GM12875 (cell line): ENCODE measurements at regions not wholly inside any gene's neighbourhood (a gene's known extent, or its start where the extent isn't known, plus 50 kb on each side); places are given as distances from the start of the nearest gene placed in this dataset.

ENCODE experiments used
- H3K4me3 ChIP-seq: one replicate; pipeline ENCODE4 v1.5.1; 2011; ENCODE audit warnings: low read depth, low read length, control low read depth
- CTCF ChIP-seq: IDR thresholded peaks from 2 replicates; pipeline ENCODE4 v1.5.1; 2011; ENCODE audit warnings: low read depth, mild to moderate bottlenecking, control low read depth, inconsistent platforms, low read length, moderate library complexity, borderline replicate concordance; ENCODE audit not compliant: insufficient read depth

GRCh38 chr21:35229290-35229689 is 180.2 kb upstream of the RUNX1 start:
- TF ChIP-seq CTCF, result no peak
- H3K4me3 ChIP-seq, result no peak overlapping the region

GRCh38 chr21:35227786-35228185 is 178.7 kb upstream of the RUNX1 start:
- TF ChIP-seq CTCF, result no peak
- no peak overlapping the region for H3K4me3 ChIP-seq

GRCh38 chr21:35226968-35227744 is 178.1 kb upstream of the RUNX1 start:
- no peak overlapping the region for H3K4me3 ChIP-seq
- no peak for TF ChIP-seq CTCF

- TF ChIP-seq CTCF, result no peak
- no peak overlapping the region for H3K4me3 ChIP-seq
Observed at GRCh38 chr21:35226328-35226727, 177.2 kb upstream of the RUNX1 start.

- H3K4me3 ChIP-seq, result no peak overlapping the region
- TF ChIP-seq CTCF, result no peak
Observed at GRCh38 chr21:35225573-35225972, 176.5 kb upstream of the RUNX1 start.

- H3K4me3 ChIP-seq, result no peak overlapping the region
- no peak for TF ChIP-seq CTCF
Observed at GRCh38 chr21:35223480-35224156, 174.5 kb upstream of the RUNX1 start.

- TF ChIP-seq CTCF, result no peak
- no peak overlapping the region for H3K4me3 ChIP-seq
Observed at GRCh38 chr21:35222541-35222941, 173.4 kb upstream of the RUNX1 start.
